ENCODE measurements at regions not wholly inside any gene's neighbourhood (a gene's known extent, or its start where the extent isn't known, plus 50 kb on each side); places are given as distances from the start of the nearest gene placed in this dataset.
"Not testable (repeated sequence)": the region's sequence is repeated elsewhere in the genome, so short reads cannot be mapped to it uniquely, and the experiment has no call there.

- intact Hi-C loops (cut with micrococcal nuclease) = no loop called here
Observed at GRCh38 chr2:5576015-5576414, 116.2 kb upstream of the SOX11 start.

GRCh38 chr2:5587766-5588165 is 104.4 kb upstream of the SOX11 start:
- intact Hi-C loops (cut with micrococcal nuclease) = no loop called here

DNA sequence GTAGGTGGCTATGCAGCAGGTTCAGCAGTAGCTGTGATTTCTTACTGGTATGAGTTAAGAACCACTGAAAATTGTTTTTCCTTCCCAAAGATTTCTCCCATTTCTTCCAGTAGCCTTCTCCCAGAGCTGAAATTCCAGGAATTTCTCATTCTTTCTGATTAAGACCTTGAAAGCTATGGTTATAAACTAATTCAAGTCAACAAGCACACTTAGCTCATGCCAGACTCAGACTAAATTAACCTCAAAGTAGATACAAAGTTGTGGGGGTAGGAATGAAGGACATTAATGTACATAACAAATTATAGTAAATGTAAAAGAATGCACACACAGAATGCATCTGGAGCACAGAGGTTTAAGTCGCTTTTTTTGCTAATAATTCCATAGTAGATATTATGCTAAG is 103.6 kb upstream of the SOX11 start:
- intact Hi-C loops (cut with micrococcal nuclease) = no loop called here

DNA sequence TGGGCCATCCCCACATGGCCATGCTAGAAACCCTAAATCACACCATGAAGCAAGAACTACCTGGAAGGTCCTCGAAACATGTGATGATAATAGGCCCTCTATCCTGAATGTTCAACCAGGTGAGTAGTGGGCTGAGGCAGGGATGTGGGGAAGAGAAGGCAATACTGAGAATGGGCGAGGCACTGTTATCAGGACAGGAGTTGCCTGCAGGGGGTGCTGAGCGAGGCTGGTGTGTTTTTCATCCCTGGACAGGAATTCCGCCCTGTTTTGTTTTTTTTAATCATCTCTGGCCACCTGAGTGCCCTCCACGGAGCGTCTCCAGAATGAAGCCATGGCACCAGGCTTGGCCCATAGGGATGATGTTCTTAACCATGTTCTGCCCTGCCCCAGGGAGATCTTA is 103.0 kb upstream of the SOX11 start:
- intact Hi-C loops (cut with micrococcal nuclease) = no loop called here

- intact Hi-C loops (cut with micrococcal nuclease) = no loop called here
Observed at GRCh38 chr2:5590886-5591285, 101.3 kb upstream of the SOX11 start.

GRCh38 chr2:5592916-5593315 is 99.3 kb upstream of the SOX11 start:
- intact Hi-C loops (cut with micrococcal nuclease) = no loop called here

- intact Hi-C loops (cut with micrococcal nuclease) = no loop called here
Observed at GRCh38 chr2:5594249-5594695, 97.9 kb upstream of the SOX11 start.

- intact Hi-C loops (cut with micrococcal nuclease) = no loop called here
Observed at GRCh38 chr2:5596868-5597267, 95.3 kb upstream of the SOX11 start.

GRCh38 chr2:5598156-5598555 is 94.0 kb upstream of the SOX11 start:
- intact Hi-C loops (cut with micrococcal nuclease) = no loop called here

DNA sequence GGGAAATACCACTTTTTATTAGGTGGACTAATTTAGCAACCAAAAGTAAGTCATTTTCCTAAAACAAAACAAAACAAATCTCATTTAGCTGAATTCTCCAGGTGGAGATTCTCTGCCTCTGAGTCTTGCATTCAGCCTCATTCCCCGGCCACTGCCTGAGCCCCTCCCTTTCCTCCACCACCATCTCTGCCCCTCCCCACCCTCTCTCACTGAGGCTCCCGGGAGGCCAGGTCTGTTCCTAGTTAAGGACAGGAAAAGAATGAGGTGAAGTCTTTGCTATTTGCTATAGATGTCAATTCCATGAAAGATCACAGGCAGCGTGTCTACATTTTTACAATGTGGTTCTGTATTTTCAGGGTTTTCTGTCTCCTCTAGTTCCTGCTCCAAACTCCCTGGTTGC is 83.0 kb upstream of the SOX11 start:
- intact Hi-C loops (cut with micrococcal nuclease) = no loop called here

- intact Hi-C loops (cut with micrococcal nuclease) = no loop called here
Observed at GRCh38 chr2:5612666-5613065, 79.5 kb upstream of the SOX11 start.

DNA sequence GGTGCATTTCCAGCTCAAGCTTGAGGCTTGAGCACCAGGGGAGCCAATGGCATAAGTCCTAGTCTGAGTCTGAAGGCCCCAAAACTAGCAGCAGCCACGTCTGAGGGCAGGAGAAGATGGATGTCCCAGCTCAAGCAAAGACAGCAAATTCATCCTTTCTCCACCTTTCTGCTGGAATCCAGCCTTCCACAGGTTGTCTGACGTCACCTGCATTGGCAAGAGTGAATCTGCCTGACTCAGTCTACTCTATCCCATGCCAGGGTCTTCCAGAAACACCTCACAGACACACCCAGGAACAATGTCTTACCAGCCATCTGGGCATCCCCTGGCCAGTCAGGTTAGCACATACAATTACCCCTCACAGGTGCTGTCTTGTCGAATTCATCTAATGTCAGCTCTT is 76.2 kb upstream of the SOX11 start:
- intact Hi-C loops (cut with micrococcal nuclease) = no loop called here

DNA sequence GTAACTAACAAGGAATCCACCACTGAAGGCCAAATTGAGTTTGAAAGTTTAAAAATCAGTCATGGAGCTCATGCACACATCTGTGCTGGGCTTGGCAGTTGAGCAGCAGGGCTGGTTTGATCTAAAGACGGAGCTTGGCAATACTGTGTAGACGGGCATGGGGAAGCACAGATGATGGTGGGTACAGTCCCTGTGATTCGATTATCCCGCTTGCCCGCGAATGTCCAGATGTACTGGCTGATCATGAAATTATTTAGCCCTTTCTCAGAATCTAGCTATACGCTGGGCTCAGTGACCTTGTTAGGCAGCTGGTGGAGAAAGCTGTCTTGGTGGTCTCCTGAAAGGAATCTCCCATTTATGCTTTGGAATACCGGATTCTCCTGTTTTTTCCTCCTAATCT is 74.8 kb upstream of the SOX11 start:
- intact Hi-C loops (cut with micrococcal nuclease) = no loop called here

GRCh38 chr2:5617796-5618195 is 74.4 kb upstream of the SOX11 start:
- intact Hi-C loops (cut with micrococcal nuclease) = no loop called here

DNA sequence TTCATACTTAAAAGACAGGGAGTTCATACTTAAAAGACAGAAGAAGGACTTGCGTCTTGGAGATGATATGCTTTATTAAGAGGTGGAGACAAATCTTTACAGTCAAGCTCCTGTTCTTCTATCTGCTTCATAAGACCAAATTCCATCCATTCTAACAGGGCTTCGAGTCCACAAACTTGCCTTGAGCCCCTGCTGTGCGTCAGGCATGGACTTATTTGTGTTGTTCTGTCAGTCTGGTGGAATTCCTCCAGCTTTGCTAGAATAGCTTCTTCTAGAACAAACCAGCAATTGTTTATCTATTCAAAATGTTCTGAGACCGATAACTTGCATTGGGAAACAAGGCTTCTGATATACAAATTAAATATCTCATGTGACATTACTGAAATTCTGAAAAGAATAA is 73.9 kb upstream of the SOX11 start:
- intact Hi-C loops (cut with micrococcal nuclease) = no loop called here

GRCh38 chr2:5625556-5626065 is 66.6 kb upstream of the SOX11 start:
- intact Hi-C loops (cut with micrococcal nuclease) = not testable (repeated sequence)

- intact Hi-C loops (cut with micrococcal nuclease) = not testable (repeated sequence)
Observed at GRCh38 chr2:5628484-5628883, 63.7 kb upstream of the SOX11 start.

GRCh38 chr2:5629510-5629909 is 62.7 kb upstream of the SOX11 start:
- intact Hi-C loops (cut with micrococcal nuclease) = not testable (repeated sequence)

GRCh38 chr2:5637051-5637450 is 55.1 kb upstream of the SOX11 start:
- intact Hi-C loops (cut with micrococcal nuclease) = not testable (repeated sequence)
